Progenitor cell of endocrine pancreas (in vitro differentiated cells): ENCODE measurements at regions not wholly inside any gene's neighbourhood (a gene's known extent, or its start where the extent isn't known, plus 50 kb on each side); places are given as distances from the start of the nearest gene placed in this dataset.
A peak's percentile ranks its signal among the peaks of the same experiment; 100 is the strongest.

ENCODE experiments used
- DNase-seq: peaks from one replicate; pipeline ENCODE4 v3.0.0; 2021; ENCODE audit warnings: low spot score; ENCODE audit not compliant: unreplicated experiment
- H3K27ac Mint-ChIP-seq: 2 replicates; pipeline ENCODE4 v1.8.0; 2021; ENCODE audit warnings: mild to moderate bottlenecking, moderate library complexity, mixed read lengths
- H3K27me3 Mint-ChIP-seq: 2 replicates; pipeline ENCODE4 v1.8.0; 2021; ENCODE audit warnings: mixed read lengths
- H3K36me3 Mint-ChIP-seq: 2 replicates; pipeline ENCODE4 v1.8.0; 2022; ENCODE audit warnings: mixed read lengths; ENCODE audit not compliant: insufficient read depth
- H3K4me1 Mint-ChIP-seq: 2 replicates; pipeline ENCODE4 v1.8.0; 2021; ENCODE audit warnings: low read depth, mixed read lengths
- H3K4me3 Mint-ChIP-seq: 2 replicates; pipeline ENCODE4 v1.8.0; 2021; ENCODE audit warnings: low read depth, mild to moderate bottlenecking, moderate library complexity, mixed read lengths
- H3K9me3 Mint-ChIP-seq: 2 replicates; pipeline ENCODE4 v1.8.0; 2021; ENCODE audit warnings: low read depth, mixed read lengths
- TF ChIP-seq, protein P1 (sequence below): fragments of 200-600 bp; sonication (generic); IDR thresholded peaks from one replicate; pipeline ENCODE4 v1.5.0; 2021; ENCODE audit warnings: antibody characterized with exemption, mild to moderate bottlenecking; ENCODE audit not compliant: unreplicated experiment

DNA sequence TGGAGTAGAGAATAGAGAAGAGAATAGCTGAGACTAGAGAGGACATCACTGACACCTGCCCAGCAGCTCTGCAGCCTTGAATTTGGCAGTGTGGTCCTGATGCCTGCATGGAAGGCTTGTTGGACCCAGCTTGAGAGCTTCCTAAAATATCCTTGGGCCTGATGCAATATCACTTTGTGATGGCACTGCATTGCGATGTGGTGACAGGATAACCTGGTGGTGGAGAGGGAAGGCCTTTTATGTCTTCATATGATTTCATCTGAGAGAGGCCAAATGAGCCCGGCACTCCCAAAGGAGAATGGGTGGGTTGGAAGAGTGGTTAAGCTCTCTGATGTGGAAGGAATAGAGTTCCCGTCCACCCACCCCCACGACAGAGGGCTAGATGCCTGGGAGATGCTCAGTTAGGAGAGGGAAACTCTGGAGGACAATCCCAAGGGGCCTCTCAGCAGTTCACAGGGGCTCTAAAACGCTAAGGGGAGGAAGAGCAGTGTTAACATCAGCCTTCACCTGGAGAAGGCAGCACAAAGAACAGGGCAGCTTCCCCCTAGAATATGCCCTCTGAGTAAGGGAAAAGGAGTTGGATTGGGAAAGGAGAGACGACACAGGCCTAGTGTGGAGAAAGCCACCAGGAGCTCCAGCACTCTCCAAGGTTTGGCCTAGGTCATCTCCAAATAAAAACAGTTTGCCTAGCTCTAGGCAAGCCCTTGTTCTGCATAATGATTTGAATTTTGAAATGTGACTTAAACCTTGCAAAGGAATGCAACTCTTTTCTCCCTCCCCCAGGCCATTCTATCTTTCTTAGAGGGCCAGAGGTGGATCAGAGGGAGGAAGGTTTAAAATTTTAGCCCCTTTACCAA lies 99.8 kb upstream of the SSBP2 start:
- Mint-ChIP-seq H3K27ac (peak overlapping the region; percentile 99), H3K36me3 (no peaks in the 10 kb centered on the region), H3K4me1 (peaks cover 38% of the 10 kb centered on the region), H3K27me3 (no peaks in the 10 kb centered on the region), H3K4me3 (peak overlapping the region; percentile 89), H3K9me3 (no peaks in the 10 kb centered on the region)
- no peak for DNase-seq
- TF ChIP-seq, protein P1, sequence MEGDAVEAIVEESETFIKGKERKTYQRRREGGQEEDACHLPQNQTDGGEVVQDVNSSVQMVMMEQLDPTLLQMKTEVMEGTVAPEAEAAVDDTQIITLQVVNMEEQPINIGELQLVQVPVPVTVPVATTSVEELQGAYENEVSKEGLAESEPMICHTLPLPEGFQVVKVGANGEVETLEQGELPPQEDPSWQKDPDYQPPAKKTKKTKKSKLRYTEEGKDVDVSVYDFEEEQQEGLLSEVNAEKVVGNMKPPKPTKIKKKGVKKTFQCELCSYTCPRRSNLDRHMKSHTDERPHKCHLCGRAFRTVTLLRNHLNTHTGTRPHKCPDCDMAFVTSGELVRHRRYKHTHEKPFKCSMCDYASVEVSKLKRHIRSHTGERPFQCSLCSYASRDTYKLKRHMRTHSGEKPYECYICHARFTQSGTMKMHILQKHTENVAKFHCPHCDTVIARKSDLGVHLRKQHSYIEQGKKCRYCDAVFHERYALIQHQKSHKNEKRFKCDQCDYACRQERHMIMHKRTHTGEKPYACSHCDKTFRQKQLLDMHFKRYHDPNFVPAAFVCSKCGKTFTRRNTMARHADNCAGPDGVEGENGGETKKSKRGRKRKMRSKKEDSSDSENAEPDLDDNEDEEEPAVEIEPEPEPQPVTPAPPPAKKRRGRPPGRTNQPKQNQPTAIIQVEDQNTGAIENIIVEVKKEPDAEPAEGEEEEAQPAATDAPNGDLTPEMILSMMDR, result no peak

DNA sequence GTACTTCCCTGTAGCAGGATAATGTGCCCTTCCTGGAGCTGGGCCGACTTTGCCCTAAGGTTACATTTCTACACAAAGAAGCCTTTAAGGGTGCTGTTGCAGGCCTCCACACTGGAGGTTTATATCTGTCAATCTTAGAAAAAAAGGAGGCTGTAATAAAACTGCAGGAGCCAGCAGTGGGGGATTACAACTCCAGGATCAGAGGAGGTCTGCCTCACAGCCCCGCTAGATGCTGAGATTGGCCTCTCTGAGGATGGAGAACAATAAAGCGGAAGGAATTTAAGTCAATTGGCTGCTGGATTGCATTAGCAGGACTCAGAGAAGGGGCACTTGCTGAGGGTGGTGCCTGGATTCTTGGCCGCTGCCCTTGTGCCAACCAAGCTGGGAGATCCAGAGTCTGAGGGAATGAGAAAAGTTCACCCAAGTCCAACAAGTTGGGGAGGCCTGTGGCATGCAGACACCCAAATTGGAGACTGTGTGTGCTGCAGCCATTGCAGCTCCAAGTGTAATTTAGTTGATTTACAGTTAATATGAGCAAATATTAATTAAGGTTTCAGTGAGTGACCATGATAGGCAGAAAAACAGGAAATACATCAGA lies 99.0 kb upstream of the SSBP2 start:
- no peak overlapping the region for H3K4me3 Mint-ChIP-seq
- no peaks in the 10 kb centered on the region for H3K9me3 Mint-ChIP-seq
- peaks cover 37% of the 10 kb centered on the region for H3K4me1 Mint-ChIP-seq
- H3K27ac Mint-ChIP-seq, result peak overlapping the region; percentile 99
- no peak for DNase-seq
- no peaks in the 10 kb centered on the region for H3K27me3 Mint-ChIP-seq
- TF ChIP-seq, protein P1, result no peak
- no peaks in the 10 kb centered on the region for H3K36me3 Mint-ChIP-seq

DNA sequence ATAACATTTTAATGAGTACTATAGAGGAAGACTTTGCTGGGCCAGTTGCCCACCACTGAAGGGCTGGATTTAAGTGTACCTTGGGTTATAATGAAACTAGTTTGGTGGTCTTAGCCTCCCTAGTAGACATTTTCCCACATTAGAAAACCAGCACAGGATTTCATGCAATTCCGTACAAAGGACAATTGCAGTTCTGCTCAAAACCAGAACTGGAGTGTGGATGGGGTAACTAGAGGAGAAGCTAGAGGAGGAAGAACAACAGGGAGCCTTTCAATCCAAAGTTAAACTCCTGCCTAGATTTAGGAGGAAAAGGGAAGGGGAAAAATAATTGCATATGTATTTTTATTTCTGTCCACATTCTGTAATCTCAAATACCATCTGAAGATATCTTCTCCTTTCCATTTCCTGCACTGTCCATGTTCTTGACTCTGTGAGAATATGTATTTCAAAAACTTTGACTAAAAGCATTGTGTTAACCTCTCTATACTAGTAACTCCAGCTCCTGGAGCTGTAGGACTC lies 97.5 kb upstream of the SSBP2 start:
- H3K4me1 Mint-ChIP-seq, result peaks cover 30% of the 10 kb centered on the region
- no peaks in the 10 kb centered on the region for H3K9me3 Mint-ChIP-seq
- H3K27ac Mint-ChIP-seq, result no peak overlapping the region
- no peak overlapping the region for H3K4me3 Mint-ChIP-seq
- DNase-seq, result no peak
- no peaks in the 10 kb centered on the region for H3K27me3 Mint-ChIP-seq
- TF ChIP-seq, protein P1, result no peak
- H3K36me3 Mint-ChIP-seq, result no peaks in the 10 kb centered on the region

DNA sequence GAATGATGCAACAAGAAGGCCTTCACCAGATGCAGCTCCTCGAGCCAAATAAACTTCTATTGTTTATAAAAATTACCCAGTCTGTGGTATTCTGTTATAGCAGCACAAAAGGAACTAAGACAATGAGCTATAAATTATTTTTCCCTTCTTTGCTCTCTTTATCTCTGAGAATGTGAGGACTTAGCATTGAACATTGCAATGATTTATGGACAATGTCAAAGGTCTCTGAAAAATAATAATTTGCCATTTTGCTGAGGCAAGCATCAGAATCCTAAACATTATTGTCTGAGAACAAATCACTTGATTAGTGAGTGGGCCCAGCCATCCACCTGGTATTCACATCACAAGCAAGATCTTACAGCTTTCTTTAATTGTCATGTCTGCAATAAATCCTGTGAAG lies 95.4 kb upstream of the SSBP2 start:
- no peak overlapping the region for H3K27ac Mint-ChIP-seq
- no peak overlapping the region for H3K4me3 Mint-ChIP-seq
- peaks cover 17% of the 10 kb centered on the region for H3K4me1 Mint-ChIP-seq
- no peaks in the 10 kb centered on the region for H3K27me3 Mint-ChIP-seq
- H3K9me3 Mint-ChIP-seq, result no peaks in the 10 kb centered on the region
- H3K36me3 Mint-ChIP-seq, result no peaks in the 10 kb centered on the region
- TF ChIP-seq, protein P1, result no peak
- DNase-seq, result no peak

DNA sequence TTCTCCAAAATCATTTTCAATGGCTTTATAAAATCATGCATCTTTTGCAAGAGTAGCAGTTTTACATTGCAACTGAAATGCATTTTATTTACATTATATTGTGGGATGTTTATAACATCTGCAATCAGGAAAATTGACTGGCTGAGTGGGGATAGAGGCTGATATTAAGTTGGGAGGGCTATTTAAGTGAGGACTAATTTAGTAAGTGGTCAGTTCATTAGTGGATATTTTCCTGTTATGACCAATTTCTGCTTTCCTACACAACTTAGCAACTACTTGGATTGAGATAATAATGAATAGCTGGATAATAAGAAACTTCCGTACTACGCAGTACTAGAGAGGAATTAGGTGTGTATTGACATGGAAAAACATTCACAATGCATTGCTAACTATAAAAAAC lies 92.9 kb upstream of the SSBP2 start:
- no peaks in the 10 kb centered on the region for H3K9me3 Mint-ChIP-seq
- TF ChIP-seq, protein P1, result no peak
- no peak for DNase-seq
- H3K4me1 Mint-ChIP-seq, result no peaks in the 10 kb centered on the region
- no peaks in the 10 kb centered on the region for H3K27me3 Mint-ChIP-seq
- H3K36me3 Mint-ChIP-seq, result no peaks in the 10 kb centered on the region
- H3K27ac Mint-ChIP-seq, result no peak overlapping the region
- no peak overlapping the region for H3K4me3 Mint-ChIP-seq
